AG09309 (cell line): ENCODE measurements at regions not wholly inside any gene's neighbourhood (a gene's known extent, or its start where the extent isn't known, plus 50 kb on each side); places are given as distances from the start of the nearest gene placed in this dataset.

Experiments used
- DNase-seq: peaks from one replicate; pipeline ENCODE4 v3.0.0-alpha.2; 2010; ENCODE audit warnings: low read depth
- H3K4me3 ChIP-seq: 2 replicates; pipeline ENCODE4 v1.5.1; 2011; ENCODE audit warnings: mild to moderate bottlenecking, low read depth, low read length, moderate library complexity; ENCODE audit not compliant: control insufficient read depth
- TF ChIP-seq, protein P1 (sequence below): IDR thresholded peaks from 2 replicates; pipeline ENCODE4 v1.5.1; 2011; ENCODE audit warnings: mild to moderate bottlenecking, low read depth, low read length, inconsistent platforms; ENCODE audit not compliant: insufficient read depth, control insufficient read depth; ENCODE audit errors: missing control alignments

DNA sequence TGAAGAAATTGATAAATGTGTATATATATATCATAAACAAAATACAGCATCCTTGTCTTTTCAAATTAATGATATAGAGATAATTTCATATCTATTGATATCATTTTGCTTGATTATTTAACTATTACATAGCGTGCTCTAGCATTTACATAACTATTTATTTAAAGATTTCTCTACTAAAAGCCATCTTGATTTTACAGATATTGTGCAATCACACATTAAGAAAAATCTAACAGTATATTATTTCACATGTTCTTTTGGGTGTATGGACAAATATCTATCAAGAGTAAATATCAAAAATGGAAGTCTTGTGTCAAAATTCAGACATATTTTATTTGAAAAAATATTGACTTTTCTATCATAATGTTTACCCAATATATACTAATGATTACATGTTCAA, 966.8 kb downstream of the SLITRK5 start:
- TF ChIP-seq, protein P1, sequence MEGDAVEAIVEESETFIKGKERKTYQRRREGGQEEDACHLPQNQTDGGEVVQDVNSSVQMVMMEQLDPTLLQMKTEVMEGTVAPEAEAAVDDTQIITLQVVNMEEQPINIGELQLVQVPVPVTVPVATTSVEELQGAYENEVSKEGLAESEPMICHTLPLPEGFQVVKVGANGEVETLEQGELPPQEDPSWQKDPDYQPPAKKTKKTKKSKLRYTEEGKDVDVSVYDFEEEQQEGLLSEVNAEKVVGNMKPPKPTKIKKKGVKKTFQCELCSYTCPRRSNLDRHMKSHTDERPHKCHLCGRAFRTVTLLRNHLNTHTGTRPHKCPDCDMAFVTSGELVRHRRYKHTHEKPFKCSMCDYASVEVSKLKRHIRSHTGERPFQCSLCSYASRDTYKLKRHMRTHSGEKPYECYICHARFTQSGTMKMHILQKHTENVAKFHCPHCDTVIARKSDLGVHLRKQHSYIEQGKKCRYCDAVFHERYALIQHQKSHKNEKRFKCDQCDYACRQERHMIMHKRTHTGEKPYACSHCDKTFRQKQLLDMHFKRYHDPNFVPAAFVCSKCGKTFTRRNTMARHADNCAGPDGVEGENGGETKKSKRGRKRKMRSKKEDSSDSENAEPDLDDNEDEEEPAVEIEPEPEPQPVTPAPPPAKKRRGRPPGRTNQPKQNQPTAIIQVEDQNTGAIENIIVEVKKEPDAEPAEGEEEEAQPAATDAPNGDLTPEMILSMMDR = no peak
- no peak overlapping the region for H3K4me3 ChIP-seq
- no peak for DNase-seq

- no peak for DNase-seq
- TF ChIP-seq, protein P1 = no peak
- no peak overlapping the region for H3K4me3 ChIP-seq
Observed at GRCh38 chr13:88643233-88643632, 972.1 kb downstream of the SLITRK5 start.

DNA sequence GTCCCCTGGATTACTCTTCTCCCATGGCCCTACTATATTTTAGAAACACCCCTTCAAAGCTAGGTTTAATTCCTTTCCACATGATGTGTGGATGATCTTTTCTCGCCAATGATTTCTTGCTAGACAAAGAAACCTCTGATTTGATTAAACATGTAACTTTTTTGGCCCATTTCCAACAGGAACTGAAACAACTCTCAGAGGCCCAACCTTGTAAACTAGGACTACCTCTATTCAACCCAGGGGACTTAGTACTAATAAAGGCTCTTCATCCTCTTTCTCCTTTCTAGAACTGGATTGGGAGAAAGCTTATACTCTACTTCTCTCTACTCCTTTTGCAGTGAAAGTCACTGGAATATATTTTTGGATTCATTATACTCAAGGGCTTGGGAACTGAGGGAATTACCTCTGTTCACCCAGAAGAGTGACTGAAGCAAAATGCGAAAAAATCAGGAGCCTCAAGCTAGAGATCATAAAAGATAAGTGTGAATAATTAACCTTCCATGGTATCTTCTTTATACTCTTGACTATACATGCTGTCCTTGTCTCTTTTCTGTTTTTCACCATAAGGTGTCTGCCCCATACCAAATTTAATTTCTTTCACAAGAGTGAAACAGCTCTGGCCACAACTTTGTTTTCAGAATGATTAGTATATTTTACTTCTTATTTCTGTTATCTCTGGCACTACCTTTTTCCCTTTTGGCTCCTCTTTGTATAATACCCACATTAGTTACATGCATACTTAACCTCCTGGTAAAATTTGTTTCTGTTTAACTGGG, 977.6 kb downstream of the SLITRK5 start:
- DNase-seq = no peak
- TF ChIP-seq, protein P1 = no peak
- no peak overlapping the region for H3K4me3 ChIP-seq

DNA sequence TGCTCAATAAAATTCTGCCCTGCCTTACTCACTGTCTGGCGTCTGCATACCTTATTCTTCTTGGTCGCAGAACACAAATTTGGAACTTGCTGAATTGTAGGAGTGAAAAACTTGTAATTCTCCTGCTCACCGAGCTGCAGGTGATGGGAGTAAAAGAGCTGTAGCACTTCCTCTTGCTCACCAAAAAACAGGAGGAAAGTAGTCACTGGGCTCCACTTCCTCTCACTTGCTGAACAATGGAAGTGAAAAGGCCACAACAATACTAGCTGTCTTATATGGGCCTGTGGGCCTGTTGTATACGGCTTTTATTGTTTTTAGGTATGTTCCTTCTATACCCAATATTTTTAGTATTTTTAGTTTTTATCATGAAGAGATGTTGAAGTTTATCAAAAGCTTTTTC, 978.7 kb downstream of the SLITRK5 start:
- TF ChIP-seq, protein P1 = no peak
- H3K4me3 ChIP-seq = no peak overlapping the region
- no peak for DNase-seq

GRCh38 chr13:88651531-88651930, 980.4 kb downstream of the SLITRK5 start:
- TF ChIP-seq, protein P1 = no peak
- H3K4me3 ChIP-seq = no peak overlapping the region
- no peak for DNase-seq

GRCh38 chr13:88656751-88657150, 985.6 kb downstream of the SLITRK5 start:
- TF ChIP-seq, protein P1 = no peak
- H3K4me3 ChIP-seq = no peak overlapping the region
- no peak for DNase-seq
